Colonic mucosa (tissue), 4 donors: ENCODE measurements at regions not wholly inside any gene's neighbourhood (a gene's known extent, or its start where the extent isn't known, plus 50 kb on each side); places are given as distances from the start of the nearest gene placed in this dataset.

Experiments used
- DNase-seq: peaks from one replicate; pipeline ENCODE4 v3.0.0-alpha.2; 2020
- H3K27ac ChIP-seq: fragments of 200-600 bp; one replicate; pipeline ENCODE4 v1.8.0; 2021
- H3K27me3 ChIP-seq: fragments of 200-600 bp; one replicate; pipeline ENCODE4 v1.8.0; 2021
- H3K36me3 ChIP-seq: fragments of 200-600 bp; one replicate; pipeline ENCODE4 v1.8.0; 2021
- H3K4me1 ChIP-seq: fragments of 200-600 bp; one replicate; pipeline ENCODE4 v1.8.0; 2021; ENCODE audit warnings: mild to moderate bottlenecking
- H3K4me3 ChIP-seq: fragments of 200-600 bp; one replicate; pipeline ENCODE4 v1.8.0; 2021
- H3K9ac ChIP-seq, 2 donors: one replicate each; pipeline ENCODE4 v1.7.0; 2013; ENCODE audit warnings: control low read depth in 2 of 2, low read depth in 2 of 2, low read length in 2 of 2
- H3K9me3 ChIP-seq: fragments of 200-600 bp; one replicate; pipeline ENCODE4 v1.8.0; 2021
- intact Hi-C: fragments of 100-400 bp; cut with DNase I; formaldehyde crosslinking; loops from one replicate; pipeline ENCODE4 v1.14.1; 2022
- TF ChIP-seq, protein P1 (sequence below): fragments of 200-600 bp; IDR thresholded peaks from one replicate; pipeline ENCODE4 v1.8.0; 2022; ENCODE audit warnings: antibody characterized with exemption, mild to moderate bottlenecking
- donor health status: healthy.
- donor health status: DM: no; HTN: no; CAD: no.
- donor health status: DM: no; HTN: no; CAD: no.

DNA sequence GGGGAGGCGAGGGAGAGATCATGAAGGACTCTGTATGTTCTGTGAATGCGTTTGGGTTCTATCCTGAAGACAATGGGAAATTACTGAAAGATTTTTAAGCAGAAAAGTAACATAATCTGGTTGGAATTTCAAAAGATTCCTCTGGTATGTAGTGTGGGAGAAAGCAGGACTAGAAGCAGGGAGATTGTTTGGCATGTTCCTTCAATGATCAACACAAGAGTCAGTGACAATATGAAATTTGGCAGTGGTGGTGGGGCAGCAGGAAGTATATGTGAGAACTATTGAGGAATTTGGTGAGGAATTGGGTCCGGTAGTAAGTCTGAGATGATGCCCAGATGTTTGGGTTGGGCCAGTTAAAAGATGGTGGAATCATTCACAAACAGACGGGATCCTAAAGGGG, 348.7 kb downstream of the CD83 start:
- Histone ChIP-seq H3K9me3 (no peaks in the 10 kb centered on the region), H3K27ac (no peak overlapping the region), H3K36me3 (no peaks in the 10 kb centered on the region), H3K27me3 (no peaks in the 10 kb centered on the region), H3K9ac (no peak overlapping the region), H3K4me3 (no peak overlapping the region), H3K4me1 (no peaks in the 10 kb centered on the region)
- intact Hi-C loops, result no loop called here
- DNase-seq, result no peak
- TF ChIP-seq, protein P1, sequence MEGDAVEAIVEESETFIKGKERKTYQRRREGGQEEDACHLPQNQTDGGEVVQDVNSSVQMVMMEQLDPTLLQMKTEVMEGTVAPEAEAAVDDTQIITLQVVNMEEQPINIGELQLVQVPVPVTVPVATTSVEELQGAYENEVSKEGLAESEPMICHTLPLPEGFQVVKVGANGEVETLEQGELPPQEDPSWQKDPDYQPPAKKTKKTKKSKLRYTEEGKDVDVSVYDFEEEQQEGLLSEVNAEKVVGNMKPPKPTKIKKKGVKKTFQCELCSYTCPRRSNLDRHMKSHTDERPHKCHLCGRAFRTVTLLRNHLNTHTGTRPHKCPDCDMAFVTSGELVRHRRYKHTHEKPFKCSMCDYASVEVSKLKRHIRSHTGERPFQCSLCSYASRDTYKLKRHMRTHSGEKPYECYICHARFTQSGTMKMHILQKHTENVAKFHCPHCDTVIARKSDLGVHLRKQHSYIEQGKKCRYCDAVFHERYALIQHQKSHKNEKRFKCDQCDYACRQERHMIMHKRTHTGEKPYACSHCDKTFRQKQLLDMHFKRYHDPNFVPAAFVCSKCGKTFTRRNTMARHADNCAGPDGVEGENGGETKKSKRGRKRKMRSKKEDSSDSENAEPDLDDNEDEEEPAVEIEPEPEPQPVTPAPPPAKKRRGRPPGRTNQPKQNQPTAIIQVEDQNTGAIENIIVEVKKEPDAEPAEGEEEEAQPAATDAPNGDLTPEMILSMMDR, result no peak

DNA sequence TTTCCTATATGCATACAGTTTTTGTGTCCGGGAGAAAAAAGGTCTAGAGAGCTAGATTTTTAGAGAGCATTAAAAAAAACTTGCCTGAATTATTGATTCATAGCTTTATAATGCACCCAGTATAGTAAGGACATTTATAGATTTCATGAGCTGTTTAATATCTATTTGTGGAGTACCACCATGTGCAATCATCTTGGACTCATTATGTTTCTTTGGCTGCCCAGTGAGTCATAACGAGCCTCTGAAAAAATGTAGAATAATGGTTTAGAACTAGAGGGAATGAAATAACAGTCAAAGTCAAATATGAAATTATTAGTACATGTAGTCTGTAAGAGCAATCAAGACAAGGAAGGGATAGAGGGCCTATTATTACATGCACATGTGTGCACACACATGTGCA, 350.0 kb downstream of the CD83 start:
- Histone ChIP-seq H3K9me3 (no peaks in the 10 kb centered on the region), H3K36me3 (no peaks in the 10 kb centered on the region)

DNA sequence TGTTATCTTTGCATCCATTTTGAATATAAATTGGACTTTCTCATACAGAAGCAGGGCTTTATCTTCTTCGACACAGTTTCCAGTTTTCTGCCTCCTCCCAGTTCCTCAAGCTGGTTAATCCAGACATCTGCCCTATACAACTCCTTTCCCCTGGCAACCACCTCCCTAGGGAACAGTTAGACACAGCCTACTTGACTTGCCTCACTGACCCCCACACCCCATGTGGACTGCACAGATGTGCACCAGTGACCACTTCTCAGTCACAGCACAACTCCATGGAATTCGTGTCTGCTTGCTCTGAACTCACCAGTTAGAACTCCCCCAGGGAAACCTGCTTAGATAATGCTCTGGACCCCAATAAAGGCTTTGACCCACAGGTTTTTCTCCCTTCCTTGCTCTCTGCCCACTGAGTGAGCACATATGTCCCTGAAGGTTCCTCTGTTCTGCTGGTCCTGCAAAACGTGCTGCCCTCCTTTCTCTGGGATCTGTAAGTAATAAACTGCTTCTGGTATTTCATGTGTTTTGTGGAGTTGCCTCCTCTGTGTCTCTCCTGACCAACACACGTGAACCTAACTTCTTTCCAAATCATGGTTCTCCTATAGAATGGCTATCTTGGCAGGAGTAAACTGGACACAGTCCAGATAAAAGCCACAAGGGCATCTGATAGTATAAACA, 351.2 kb downstream of the CD83 start:
- no peak overlapping the region for H3K4me3 ChIP-seq
- H3K4me1 ChIP-seq, result no peaks in the 10 kb centered on the region
- DNase-seq, result no peak
- TF ChIP-seq, protein P1, result no peak
- H3K27ac ChIP-seq, result no peak overlapping the region
- no peaks in the 10 kb centered on the region for H3K9me3 ChIP-seq
- H3K9ac ChIP-seq, result no peak overlapping the region
- H3K27me3 ChIP-seq, result no peaks in the 10 kb centered on the region
- intact Hi-C loops, result no loop called here
- H3K36me3 ChIP-seq, result no peaks in the 10 kb centered on the region

More for the DNA sequence above, 350.0 kb downstream of the CD83 start:
- intact Hi-C loops, result no loop called here
- Histone ChIP-seq H3K27me3 (no peaks in the 10 kb centered on the region), H3K27ac (no peak overlapping the region), H3K4me3 (no peak overlapping the region), H3K9ac (no peak overlapping the region), H3K4me1 (no peaks in the 10 kb centered on the region)
- no peak for DNase-seq
- TF ChIP-seq, protein P1, result no peak

DNA sequence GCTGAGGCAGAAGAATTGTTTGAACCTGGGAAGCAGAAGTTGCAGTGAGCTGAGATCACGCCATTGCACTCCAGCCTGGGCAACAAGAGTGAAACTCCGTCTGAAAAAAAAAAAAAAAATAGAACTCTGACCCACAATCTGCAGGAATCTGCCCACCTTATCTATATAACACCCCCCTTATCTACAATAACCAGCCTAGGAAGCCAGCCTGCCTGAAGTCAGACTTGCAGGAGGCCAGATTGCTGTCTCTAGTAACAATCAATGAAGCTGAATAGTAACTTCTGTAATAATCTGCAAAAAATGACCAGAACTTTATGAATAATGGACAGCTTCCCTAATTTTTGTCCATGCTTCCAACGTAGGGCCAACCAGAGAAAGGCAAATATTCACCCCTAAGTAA, 352.5 kb downstream of the CD83 start:
- no peaks in the 10 kb centered on the region for H3K27me3 ChIP-seq
- TF ChIP-seq, protein P1, result no peak
- intact Hi-C loops, result no loop called here

DNA sequence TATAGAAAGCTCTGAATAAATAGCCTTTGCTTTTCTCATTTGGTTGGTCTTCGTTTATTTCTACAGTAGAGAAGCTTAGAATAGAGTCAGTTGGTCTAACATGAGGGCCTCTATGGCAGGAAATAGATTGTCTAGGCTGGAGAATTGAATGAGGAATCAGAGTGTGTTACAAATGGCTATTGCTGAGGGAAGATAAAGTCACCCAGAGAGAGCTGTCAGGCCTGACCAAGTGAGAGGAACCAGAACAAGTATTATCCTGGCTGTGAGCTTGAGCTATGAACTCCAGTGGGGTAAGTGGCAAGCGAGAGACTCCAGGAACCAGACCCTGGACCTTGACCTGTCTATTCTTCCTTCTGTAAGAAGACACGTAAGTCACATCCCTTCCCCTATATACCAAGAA, 353.1 kb downstream of the CD83 start:
- Histone ChIP-seq H3K4me3 (no peak overlapping the region), H3K9me3 (no peaks in the 10 kb centered on the region), H3K9ac (no peak overlapping the region), H3K27me3 (no peaks in the 10 kb centered on the region), H3K4me1 (no peaks in the 10 kb centered on the region), H3K36me3 (no peaks in the 10 kb centered on the region), H3K27ac (no peak overlapping the region)
- intact Hi-C loops, result no loop called here
- DNase-seq, result no peak
- TF ChIP-seq, protein P1, result no peak

More for the DNA sequence above, 352.5 kb downstream of the CD83 start:
- no peak overlapping the region for H3K9ac ChIP-seq
- H3K36me3 ChIP-seq, result no peaks in the 10 kb centered on the region
- no peak overlapping the region for H3K27ac ChIP-seq
- DNase-seq, result no peak
- no peaks in the 10 kb centered on the region for H3K9me3 ChIP-seq
- no peaks in the 10 kb centered on the region for H3K4me1 ChIP-seq
- H3K4me3 ChIP-seq, result no peak overlapping the region
